ENCODE measurements at regions not wholly inside any gene's neighbourhood (a gene's known extent, or its start where the extent isn't known, plus 50 kb on each side); places are given as distances from the start of the nearest gene placed in this dataset.

- no peak overlapping the region for H2AFZ ChIP-seq (ENCODE audit: insufficient read depth, low read depth, low read length, poor library complexity, severe bottlenecking)
- no peaks in the 10 kb centered on the region for H3K27me3 ChIP-seq (ENCODE audit: control insufficient read depth in 2 of 2, insufficient read depth in 2 of 2, low read length in 2 of 2)
- H3K9me3 ChIP-seq (replicated peaks in 1 of 2; ENCODE audit: control insufficient read depth in 1 of 2, insufficient read depth in 1 of 2, low read length in 2 of 2), result no peaks in the 10 kb centered on the region
- Mint-ChIP-seq H3K27me3 (ENCODE audit: low read depth in 3 of 3) (peaks cover 2 to 6% (median 2%) of the 10 kb centered on the region in 3 donors), H3K4me1 (no peaks in the 10 kb centered on the region), H3K36me3 (no peaks in the 10 kb centered on the region), H3K4me3 (no peak overlapping the region), H3K9me3 (peaks cover 0 to 2% (median 0%) of the 10 kb centered on the region in 7 donors), H3K27ac (no peak overlapping the region)
- WGBS (ENCODE audit: insufficient coverage), result 100% methylated on average over 3 of the region's 5 CpGs
- no peak overlapping the region for H3K4me3 ChIP-seq (replicated peaks in 1 of 3; ENCODE audit: low read depth in 2 of 3, low read length in 3 of 3)
- H3K36me3 ChIP-seq (replicated peaks in 1 of 2; ENCODE audit: control insufficient read depth in 1 of 2, insufficient read depth in 2 of 2, low read length in 2 of 2), result no peaks in the 10 kb centered on the region
- H3K4me1 ChIP-seq (ENCODE audit: control insufficient read depth in 1 of 2, insufficient read depth in 2 of 2, low read length in 2 of 2), result no peaks in the 10 kb centered on the region
- DNase-seq, result no peak
- no peaks in the 10 kb centered on the region for H3K79me2 ChIP-seq (ENCODE audit: insufficient read depth, low read length)
- intact Hi-C loops (cut with micrococcal nuclease), result no loop called here
- H3K4me2 ChIP-seq (replicated peaks; ENCODE audit: extremely low read depth, low read length, poor library complexity, severe bottlenecking), result no peak overlapping the region
- no peaks in the 10 kb centered on the region for H4K20me1 ChIP-seq (ENCODE audit: insufficient read depth, low read length)
- no peak overlapping the region for H3K27ac ChIP-seq (ENCODE audit: low read depth in 1 of 2, low read length in 2 of 2)
- H3K9ac ChIP-seq (ENCODE audit: insufficient read depth, low read length, poor library complexity, severe bottlenecking), result no peak overlapping the region
- TF ChIP-seq CTCF (IDR thresholded peaks at IDR 0.05), result no peak
Observed at GRCh38 chr15:38724827-38725226, 160.2 kb upstream of the RASGRP1 start.

GRCh38 chr15:38726187-38726586 is 161.6 kb upstream of the RASGRP1 start:
- no peaks in the 10 kb centered on the region for H3K4me1 Mint-ChIP-seq
- no peaks in the 10 kb centered on the region for H4K20me1 ChIP-seq (ENCODE audit: insufficient read depth, low read length)
- no peak overlapping the region for H3K27ac Mint-ChIP-seq
- H3K4me2 ChIP-seq (replicated peaks; ENCODE audit: extremely low read depth, low read length, poor library complexity, severe bottlenecking), result no peak overlapping the region
- H3K9me3 Mint-ChIP-seq, result peaks cover 0 to 2% (median 0%) of the 10 kb centered on the region in 7 donors
- no peaks in the 10 kb centered on the region for H3K4me1 ChIP-seq (ENCODE audit: control insufficient read depth in 1 of 2, insufficient read depth in 2 of 2, low read length in 2 of 2)
- DNase-seq, result no peak
- WGBS (ENCODE audit: insufficient coverage), result no CpG with 5 or more reads among the region's 1 CpG
- no peaks in the 10 kb centered on the region for H3K79me2 ChIP-seq (ENCODE audit: insufficient read depth, low read length)
- no peak overlapping the region for H3K4me3 Mint-ChIP-seq
- no peak overlapping the region for H3K9ac ChIP-seq (ENCODE audit: insufficient read depth, low read length, poor library complexity, severe bottlenecking)
- peaks cover 2 to 6% (median 2%) of the 10 kb centered on the region in 3 donors for H3K27me3 Mint-ChIP-seq (ENCODE audit: low read depth in 3 of 3)
- no peak overlapping the region for H2AFZ ChIP-seq (ENCODE audit: insufficient read depth, low read depth, low read length, poor library complexity, severe bottlenecking)
- no peaks in the 10 kb centered on the region for H3K36me3 Mint-ChIP-seq
- no peak overlapping the region for H3K4me3 ChIP-seq (replicated peaks in 1 of 3; ENCODE audit: low read depth in 2 of 3, low read length in 3 of 3)
- no peaks in the 10 kb centered on the region for H3K27me3 ChIP-seq (ENCODE audit: control insufficient read depth in 2 of 2, insufficient read depth in 2 of 2, low read length in 2 of 2)
- intact Hi-C loops (cut with micrococcal nuclease), result no loop called here
- H3K9me3 ChIP-seq (replicated peaks in 1 of 2; ENCODE audit: control insufficient read depth in 1 of 2, insufficient read depth in 1 of 2, low read length in 2 of 2), result no peaks in the 10 kb centered on the region
- no peaks in the 10 kb centered on the region for H3K36me3 ChIP-seq (replicated peaks in 1 of 2; ENCODE audit: control insufficient read depth in 1 of 2, insufficient read depth in 2 of 2, low read length in 2 of 2)
- no peak for TF ChIP-seq CTCF (IDR thresholded peaks at IDR 0.05)
- no peak overlapping the region for H3K27ac ChIP-seq (ENCODE audit: low read depth in 1 of 2, low read length in 2 of 2)
